GM12892 (cell line): ENCODE measurements at regions not wholly inside any gene's neighbourhood (a gene's known extent, or its start where the extent isn't known, plus 50 kb on each side); places are given as distances from the start of the nearest gene placed in this dataset.

ENCODE experiments used
- POLR2AphosphoS5 ChIP-seq: IDR thresholded peaks from 2 replicates; pipeline ENCODE4 v1.6.1; 2011; ENCODE audit warnings: low read depth, low read length, control low read depth
- TAF1 ChIP-seq: IDR thresholded peaks from 2 replicates; pipeline ENCODE4 v1.6.1; 2011; ENCODE audit warnings: low read depth, mild to moderate bottlenecking, control low read depth, low read length, borderline replicate concordance

- no peak for TF ChIP-seq POLR2AphosphoS5
- no peak for TF ChIP-seq TAF1
Observed at GRCh38 chr10:130929422-130930325, 381.8 kb downstream of the TCERG1L start.
